Left colon (tissue), 2 donors: ENCODE measurements at regions not wholly inside any gene's neighbourhood (a gene's known extent, or its start where the extent isn't known, plus 50 kb on each side); places are given as distances from the start of the nearest gene placed in this dataset.
"Not testable (repeated sequence)": the region's sequence is repeated elsewhere in the genome, so short reads cannot be mapped to it uniquely, and the experiment has no call there.

ENCODE experiments used
- ATAC-seq: fragments of 200-7000 bp; cut with Tn5 transposase; one replicate; pipeline ENCODE4 v1.9.1; 2020; ENCODE audit warnings: mild to moderate bottlenecking, moderate library complexity
- DNase-seq, 2 donors: peaks; one replicate each; pipeline ENCODE4 v3.0.0-alpha.2; 2020
- intact Hi-C, 2 donors: fragments of 100-400 bp; cut with DNase I in 1 of 2; cut with micrococcal nuclease in 1 of 2; formaldehyde crosslinking; loops; one replicate each; pipeline versions ENCODE4 v1.11.2 to v1.14.0; 2022; cut with DNase I, micrococcal nuclease
- donor health status: DM: no; HTN: no; CAD: no.
- donor health status: DM: yes; HTN: yes; CAD: no.

- DNase-seq (no peak), ATAC-seq (no peak)
- intact Hi-C loops: no loop called here
These were observed 319.8 kb downstream of the HIVEP2 start for GRCh38 chr6:142624978-142625715.

GRCh38 chr6:142627474-142627873 lies 317.5 kb downstream of the HIVEP2 start:
- DNase-seq: no peak
- ATAC-seq: no peak

GRCh38 chr6:142631517-142632385 lies 313.2 kb downstream of the HIVEP2 start:
- no peak for ATAC-seq
- intact Hi-C loops: no loop called here
- no peak for DNase-seq

More at GRCh38 chr6:142627474-142627873, 317.5 kb downstream of the HIVEP2 start:
- intact Hi-C loops: no loop called here

- intact Hi-C loops: no loop called here
- DNase-seq: no peak
- no peak for ATAC-seq
These were observed 311.7 kb downstream of the HIVEP2 start for GRCh38 chr6:142633317-142633716.

GRCh38 chr6:142635130-142635529 lies 309.8 kb downstream of the HIVEP2 start:
- intact Hi-C loops: no loop called here
- no peak for DNase-seq
- no peak for ATAC-seq

- ATAC-seq: no peak
- DNase-seq: no peak
- intact Hi-C loops: no loop called here
These were observed 307.2 kb downstream of the HIVEP2 start for GRCh38 chr6:142637624-142638351.

- DNase-seq: no peak
- intact Hi-C loops: no loop called here
- no peak for ATAC-seq
These were observed 302.3 kb downstream of the HIVEP2 start for GRCh38 chr6:142642651-142643050.

GRCh38 chr6:142644866-142645265 lies 300.1 kb downstream of the HIVEP2 start:
- ATAC-seq: no peak
- intact Hi-C loops: no loop called here
- DNase-seq: no peak

GRCh38 chr6:142645663-142646062 lies 299.3 kb downstream of the HIVEP2 start:
- ATAC-seq (no peak), DNase-seq (no peak)
- intact Hi-C loops: no loop called here

- intact Hi-C loops: no loop called here
These were observed 297.4 kb downstream of the HIVEP2 start for GRCh38 chr6:142647449-142648035.

GRCh38 chr6:142648036-142648451 lies 296.9 kb downstream of the HIVEP2 start:
- DNase-seq: no peak
- peak; percentile 25 for ATAC-seq
- intact Hi-C loops: no loop called here

More at GRCh38 chr6:142647449-142648035, 297.4 kb downstream of the HIVEP2 start:
- peak; percentile 40 for ATAC-seq
- DNase-seq: peak in 1 of 2 donors; percentile 5

GRCh38 chr6:142648526-142648925 lies 296.4 kb downstream of the HIVEP2 start:
- DNase-seq (no peak), ATAC-seq (no peak)
- intact Hi-C loops: no loop called here

GRCh38 chr6:142649438-142650234 lies 295.3 kb downstream of the HIVEP2 start:
- intact Hi-C loops, ATAC-seq, DNase-seq: not testable (repeated sequence)

- ATAC-seq (no peak), DNase-seq (no peak)
- intact Hi-C loops: no loop called here
These were observed 293.6 kb downstream of the HIVEP2 start for GRCh38 chr6:142651384-142651783.

- ATAC-seq: no peak
- no peak for DNase-seq
- intact Hi-C loops: no loop called here
These were observed 291.1 kb downstream of the HIVEP2 start for GRCh38 chr6:142653710-142654420.

- peak; percentile 34 for ATAC-seq
- DNase-seq: no peak
- intact Hi-C loops: no loop called here
These were observed 285.3 kb downstream of the HIVEP2 start for GRCh38 chr6:142659661-142660060.

- ATAC-seq (peak; percentile 35), DNase-seq (no peak)
- intact Hi-C loops: no loop called here
These were observed 279.6 kb downstream of the HIVEP2 start for GRCh38 chr6:142665393-142665792.
